Stimulated activated CD4-positive, alpha-beta T cell treated with anti-CD3 and anti-CD28 coated beads, Interleukin-1b, Interleukin-23, amount 100 ng/mL, for 48 hours (primary cell): ENCODE measurements at regions not wholly inside any gene's neighbourhood (a gene's known extent, or its start where the extent isn't known, plus 50 kb on each side); places are given as distances from the start of the nearest gene placed in this dataset.
A peak's percentile ranks its signal among the peaks of the same experiment; 100 is the strongest.

Source experiments
- DNase-seq: peaks from one replicate; pipeline ENCODE4 v3.0.0-alpha.2; 2020

GRCh38 chrX:51437521-51437920 is 58.9 kb downstream of the NUDT11 start:
- no peak for DNase-seq

GRCh38 chrX:51435101-51435500 is 61.3 kb downstream of the NUDT11 start:
- DNase-seq: no peak

- no peak for DNase-seq
Observed at GRCh38 chrX:51421972-51422597, 74.3 kb downstream of the NUDT11 start.

GRCh38 chrX:51420610-51421009 is 75.8 kb downstream of the NUDT11 start:
- DNase-seq: no peak

GRCh38 chrX:51408462-51408861 is 75.8 kb downstream of the NUDT10 start:
- DNase-seq: no peak

- no peak for DNase-seq
Observed at GRCh38 chrX:51407520-51408409, 75.1 kb downstream of the NUDT10 start.

GRCh38 chrX:51406688-51407519 is 74.3 kb downstream of the NUDT10 start:
- DNase-seq: no peak

- DNase-seq: no peak
Observed at GRCh38 chrX:51404445-51404844, 71.8 kb downstream of the NUDT10 start.

GRCh38 chrX:51395810-51396728 is 63.4 kb downstream of the NUDT10 start:
- peak; percentile 59 for DNase-seq

- no peak for DNase-seq
Observed at GRCh38 chrX:51395480-51395809, 62.8 kb downstream of the NUDT10 start.
